ENCODE measurements at regions not wholly inside any gene's neighbourhood (a gene's known extent, or its start where the extent isn't known, plus 50 kb on each side); places are given as distances from the start of the nearest gene placed in this dataset.

- no peaks in the 10 kb centered on the region for H3K9me3 Mint-ChIP-seq
- H3K27ac ChIP-seq (ENCODE audit: low read depth, low read length): no peak overlapping the region
- WGBS, 2 experiments (ENCODE audit: insufficient coverage in 1 of 2, insufficient read length in 1 of 2): 92 to 100% methylated on average over 3 to 6 of the region's 6 CpGs
- no peak overlapping the region for H3K4me3 ChIP-seq (ENCODE audit: low read length)
- no peaks in the 10 kb centered on the region for H3K4me1 ChIP-seq (ENCODE audit: control insufficient read depth, insufficient read depth, low read length)
- no peaks in the 10 kb centered on the region for H3K36me3 Mint-ChIP-seq (ENCODE audit: low read depth)
- no peaks in the 10 kb centered on the region for H3K4me1 Mint-ChIP-seq
- H3K27me3 ChIP-seq (ENCODE audit: control insufficient read depth, insufficient read depth, low read length, poor library complexity, severe bottlenecking): no peaks in the 10 kb centered on the region
- no peaks in the 10 kb centered on the region for H3K27me3 Mint-ChIP-seq (ENCODE audit: insufficient read depth)
- no peaks in the 10 kb centered on the region for H3K9me3 ChIP-seq (ENCODE audit: control insufficient read depth, low read length)
- H3K27ac Mint-ChIP-seq: no peak overlapping the region
- TF ChIP-seq CTCF (conservative IDR thresholded peaks at IDR 0.05): no peak
- DNase-seq: no peak
- no peaks in the 10 kb centered on the region for H3K36me3 ChIP-seq (ENCODE audit: control insufficient read depth, insufficient read depth, low read length)
- H3K4me3 Mint-ChIP-seq: no peak overlapping the region
- H3K9ac ChIP-seq (ENCODE audit: extremely low read depth, low read length, poor library complexity, severe bottlenecking): no peak overlapping the region
Measured at GRCh38 chrX:4930426-4930825, 1217.0 kb upstream of the PRKX start.

- no peak for DNase-seq
- WGBS, 2 experiments (ENCODE audit: insufficient coverage in 1 of 2, insufficient read length in 1 of 2): 94% methylated on average over 2 of the region's 5 CpGs; no CpG with 5 or more reads in 1 of the 2 experiments
- Histone ChIP-seq H3K27ac (ENCODE audit: low read depth, low read length) (no peak overlapping the region), H3K36me3 (ENCODE audit: control insufficient read depth, insufficient read depth, low read length) (no peaks in the 10 kb centered on the region), H3K9ac (ENCODE audit: extremely low read depth, low read length, poor library complexity, severe bottlenecking) (no peak overlapping the region), H3K4me3 (ENCODE audit: low read length) (no peak overlapping the region), H3K4me1 (ENCODE audit: control insufficient read depth, insufficient read depth, low read length) (no peaks in the 10 kb centered on the region), H3K9me3 (ENCODE audit: control insufficient read depth, low read length) (no peaks in the 10 kb centered on the region), H3K27me3 (ENCODE audit: control insufficient read depth, insufficient read depth, low read length, poor library complexity, severe bottlenecking) (no peaks in the 10 kb centered on the region)
- Mint-ChIP-seq H3K36me3 (ENCODE audit: low read depth) (no peaks in the 10 kb centered on the region), H3K9me3 (no peaks in the 10 kb centered on the region), H3K27ac (no peak overlapping the region), H3K4me3 (no peak overlapping the region), H3K4me1 (no peaks in the 10 kb centered on the region), H3K27me3 (ENCODE audit: insufficient read depth) (no peaks in the 10 kb centered on the region)
- TF ChIP-seq CTCF (conservative IDR thresholded peaks at IDR 0.05): no peak
Measured at GRCh38 chrX:4925911-4926310, 1212.5 kb upstream of the PRKX start.

GRCh38 chrX:4909348-4909747, 1195.9 kb upstream of the PRKX start:
- no peak for DNase-seq
- TF ChIP-seq CTCF (conservative IDR thresholded peaks at IDR 0.05): no peak
- Mint-ChIP-seq H3K27me3 (ENCODE audit: insufficient read depth) (no peaks in the 10 kb centered on the region), H3K4me3 (no peak overlapping the region), H3K36me3 (ENCODE audit: low read depth) (no peaks in the 10 kb centered on the region), H3K9me3 (no peaks in the 10 kb centered on the region), H3K4me1 (no peaks in the 10 kb centered on the region), H3K27ac (no peak overlapping the region)
- no peaks in the 10 kb centered on the region for H3K36me3 ChIP-seq (ENCODE audit: control insufficient read depth, insufficient read depth, low read length)
- no peaks in the 10 kb centered on the region for H3K27me3 ChIP-seq (ENCODE audit: control insufficient read depth, insufficient read depth, low read length, poor library complexity, severe bottlenecking)
- WGBS, 2 experiments (ENCODE audit: insufficient coverage in 1 of 2, insufficient read length in 1 of 2): 97% methylated on average over 4 of the region's 5 CpGs; no CpG with 5 or more reads in 1 of the 2 experiments
- no peak overlapping the region for H3K27ac ChIP-seq (ENCODE audit: low read depth, low read length)
- no peaks in the 10 kb centered on the region for H3K4me1 ChIP-seq (ENCODE audit: control insufficient read depth, insufficient read depth, low read length)
- no peak overlapping the region for H3K9ac ChIP-seq (ENCODE audit: extremely low read depth, low read length, poor library complexity, severe bottlenecking)
- no peak overlapping the region for H3K4me3 ChIP-seq (ENCODE audit: low read length)
- no peaks in the 10 kb centered on the region for H3K9me3 ChIP-seq (ENCODE audit: control insufficient read depth, low read length)
